Esophagus mucosa (tissue), 1 donor: ENCODE measurements at regions not wholly inside any gene's neighbourhood (a gene's known extent, or its start where the extent isn't known, plus 50 kb on each side); places are given as distances from the start of the nearest gene placed in this dataset.

Source experiments
- ATAC-seq: fragments of 200-7000 bp; cut with Tn5 transposase; one replicate; pipeline ENCODE4 v1.9.1; 2020
- donor health status: DM: yes; HTN: yes; CAD: no.

DNA sequence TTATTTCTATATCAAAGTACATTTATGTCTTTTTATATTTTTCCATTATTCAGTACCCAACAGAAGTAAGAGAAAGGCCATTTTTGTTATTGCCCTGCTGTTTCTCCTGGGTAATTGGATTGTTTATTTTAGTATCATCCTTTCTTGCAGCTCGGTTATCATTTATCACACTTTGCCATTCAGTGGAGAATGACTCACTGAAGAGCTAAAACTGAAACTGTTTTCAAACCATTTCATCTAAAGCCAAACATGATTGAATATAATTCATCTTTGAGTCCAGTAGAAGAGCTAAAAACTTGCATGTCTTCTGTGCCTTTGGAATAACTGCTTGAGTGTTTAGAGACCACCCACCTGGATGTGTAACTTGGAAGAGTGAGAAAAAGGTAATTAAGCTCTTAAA, 139.5 kb upstream of the PRDM9 start:
- ATAC-seq: no peak

DNA sequence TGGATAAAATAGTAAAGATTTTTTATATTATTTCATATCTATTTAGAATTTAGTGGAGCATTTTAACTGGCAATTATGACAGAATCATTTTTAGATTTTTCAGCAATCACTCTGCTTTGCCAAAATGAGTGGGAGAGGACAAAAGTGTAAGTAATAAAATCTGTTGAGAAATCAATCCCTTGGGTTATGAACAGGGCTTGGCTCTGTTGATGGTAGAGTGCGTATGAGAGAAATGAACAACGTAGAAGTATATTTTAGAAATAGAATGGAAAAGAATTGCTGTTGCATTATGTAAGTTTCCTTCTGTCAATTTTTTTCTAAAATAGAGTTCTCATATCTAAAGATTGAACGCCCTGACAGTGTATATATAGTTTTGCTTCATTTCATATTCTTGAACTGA, 154.1 kb upstream of the PRDM9 start:
- ATAC-seq: no peak

DNA sequence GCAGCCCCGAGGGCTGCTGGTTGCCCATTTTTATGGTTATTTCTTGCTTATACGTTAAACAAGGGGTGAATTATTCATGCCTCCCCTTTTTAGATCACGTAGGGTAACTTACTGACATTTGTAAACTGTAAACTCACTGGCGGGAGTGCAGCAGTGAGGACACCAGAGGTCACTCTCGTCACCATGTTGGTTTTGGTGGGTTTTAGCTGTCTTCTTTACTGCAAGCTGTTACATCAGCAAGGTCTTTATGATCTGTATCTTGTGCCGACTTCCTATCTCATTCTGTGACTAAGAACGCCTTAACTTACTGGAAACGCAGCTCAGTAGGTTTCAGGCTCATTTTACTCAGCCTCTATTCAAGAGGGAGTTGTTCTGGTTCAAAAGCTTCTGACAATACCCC, 155.0 kb upstream of the PRDM9 start:
- ATAC-seq: no peak

DNA sequence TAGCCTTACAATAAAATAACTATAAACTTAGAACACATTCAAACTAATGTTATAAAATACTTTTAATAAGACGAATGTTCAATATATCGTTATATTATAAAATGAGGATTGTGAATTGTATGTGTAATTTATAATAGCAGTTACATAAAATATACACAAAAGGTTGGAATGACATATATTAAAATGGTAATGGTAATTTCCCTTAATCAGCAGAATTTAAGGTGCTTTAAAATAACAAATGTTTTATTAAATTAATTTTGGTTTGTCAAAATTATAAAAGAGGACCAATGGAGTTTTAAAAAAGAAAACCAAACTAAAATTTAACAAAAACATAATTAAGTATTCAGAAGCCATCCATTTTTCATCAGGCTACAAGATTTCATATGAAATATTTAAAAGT, 164.3 kb upstream of the PRDM9 start:
- ATAC-seq: no peak

DNA sequence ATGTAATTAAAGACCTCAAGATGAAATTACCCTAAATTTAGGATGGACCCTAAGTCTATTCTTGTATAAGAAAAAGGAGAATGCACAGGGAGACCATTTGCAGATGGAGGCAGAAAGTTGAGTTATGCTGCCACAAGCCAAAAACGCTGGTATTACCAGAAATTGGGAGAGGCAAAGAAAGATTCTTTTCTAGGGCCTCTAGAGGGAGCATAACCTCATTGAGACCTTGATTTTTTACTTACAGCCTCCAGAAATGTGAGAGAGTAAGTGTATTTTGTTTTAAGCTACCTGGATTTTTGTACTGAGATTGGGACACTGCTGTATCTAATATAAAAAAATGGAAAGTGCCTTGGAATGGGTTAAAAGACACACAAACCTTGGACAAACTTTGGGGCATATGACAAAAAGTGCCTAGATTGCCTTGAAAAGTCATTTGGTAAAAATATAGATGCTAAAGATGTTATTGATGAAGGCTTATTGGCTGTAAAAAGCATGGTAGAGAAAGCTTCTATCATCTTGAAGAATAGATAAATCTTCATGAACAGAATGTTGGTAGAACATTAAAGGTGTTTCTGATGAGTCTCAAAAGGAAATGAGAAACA, 174.7 kb upstream of the PRDM9 start:
- ATAC-seq: no peak

DNA sequence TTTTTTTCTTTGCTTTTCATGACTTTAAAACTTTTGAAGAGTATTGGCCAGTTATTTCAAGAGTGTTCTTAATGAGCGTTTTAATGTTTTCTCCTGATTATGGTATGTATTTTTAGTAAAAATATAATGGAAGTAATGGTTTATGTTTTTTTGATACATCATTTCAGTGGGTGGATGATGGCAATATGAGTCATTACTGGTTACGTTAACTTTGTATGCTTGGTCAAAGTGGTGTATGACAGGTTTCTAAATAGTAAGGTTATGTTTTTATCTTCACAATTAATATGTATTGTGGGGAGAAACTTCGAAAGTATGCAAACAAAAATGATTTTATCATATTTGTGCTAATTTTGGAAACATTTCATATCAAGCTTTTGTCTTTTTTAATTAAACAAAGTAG, 176.7 kb upstream of the PRDM9 start:
- no peak for ATAC-seq

DNA sequence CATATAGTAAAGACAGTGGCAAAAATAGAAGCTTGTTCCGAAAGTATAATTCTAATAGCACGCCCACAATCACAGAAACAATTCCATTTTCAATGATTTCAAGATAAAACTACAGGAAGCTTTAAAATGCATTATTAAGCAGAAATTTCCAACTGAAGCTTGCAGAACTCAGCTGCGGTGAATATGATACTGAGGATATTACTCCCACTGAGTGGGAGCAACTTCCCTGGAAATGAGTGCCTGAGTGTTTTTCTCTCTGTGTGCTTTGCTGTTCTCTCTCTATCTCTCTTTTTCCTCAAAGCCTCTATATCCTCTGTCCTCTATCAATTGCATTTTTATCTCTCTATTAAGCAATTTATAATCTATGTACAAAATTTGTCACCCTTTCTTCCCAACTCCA, 187.5 kb upstream of the PRDM9 start:
- no peak for ATAC-seq

DNA sequence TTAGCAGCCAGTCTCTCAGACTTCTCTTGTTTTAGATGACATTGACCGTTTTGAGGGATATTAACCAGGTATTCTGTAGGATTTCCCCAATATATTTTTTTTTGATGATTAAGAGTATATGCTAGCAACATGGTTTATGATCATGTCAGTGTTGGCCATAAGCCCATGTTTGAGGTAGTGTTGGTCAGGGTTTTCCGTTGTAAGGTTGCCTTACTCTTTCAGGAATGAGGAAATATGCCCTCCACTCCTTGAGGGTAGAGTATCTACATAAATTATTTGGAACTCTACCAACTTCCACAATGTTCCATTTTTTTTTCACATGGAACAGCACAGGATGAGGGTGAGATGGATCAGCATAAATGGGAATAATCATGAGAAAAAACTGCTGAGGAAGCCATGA, 188.4 kb upstream of the PRDM9 start:
- ATAC-seq: no peak

DNA sequence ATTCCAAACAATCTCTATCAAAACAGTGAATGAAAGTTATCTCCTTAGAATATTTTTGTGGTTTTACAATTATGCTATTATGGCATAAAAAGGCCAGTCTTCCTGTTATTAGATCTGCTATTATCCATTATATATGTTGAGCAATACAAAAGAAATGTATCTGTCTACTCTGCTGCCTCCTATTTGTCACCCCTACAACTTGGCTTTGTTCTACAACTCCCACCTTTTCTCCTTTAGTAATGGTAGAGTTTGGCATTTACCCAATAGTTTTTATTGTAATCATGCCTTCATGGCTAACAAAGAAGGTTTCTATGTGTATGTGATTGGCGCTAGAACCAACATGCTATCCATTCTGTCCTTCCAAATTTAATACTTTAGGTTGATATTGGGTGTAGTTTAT, 189.2 kb upstream of the PRDM9 start:
- no peak for ATAC-seq

DNA sequence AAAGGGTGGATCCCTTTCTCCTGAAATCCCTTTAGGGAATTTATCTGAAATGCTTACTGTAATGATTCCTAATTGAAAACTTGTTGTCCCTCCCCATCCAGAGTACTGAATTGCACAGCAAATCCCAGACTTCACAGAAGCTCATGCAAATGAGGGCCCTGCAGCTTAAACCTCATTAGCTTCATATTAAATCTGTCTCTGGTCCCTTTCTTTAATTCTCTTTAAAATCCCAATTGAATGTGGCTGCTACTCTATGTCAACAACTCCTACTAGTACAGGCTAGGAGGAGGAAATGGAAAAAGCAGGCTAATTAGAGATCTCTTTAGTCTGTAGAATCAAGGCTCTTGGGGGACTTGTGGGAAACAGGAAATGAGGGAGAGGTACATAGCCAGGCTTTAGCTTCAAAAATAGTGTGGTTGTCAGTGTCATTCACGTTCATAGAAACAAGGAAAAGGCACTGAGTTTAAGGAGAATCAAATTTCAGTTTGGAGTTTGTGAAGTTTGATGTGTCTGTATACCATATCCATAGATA, 191.3 kb upstream of the PRDM9 start:
- no peak for ATAC-seq

DNA sequence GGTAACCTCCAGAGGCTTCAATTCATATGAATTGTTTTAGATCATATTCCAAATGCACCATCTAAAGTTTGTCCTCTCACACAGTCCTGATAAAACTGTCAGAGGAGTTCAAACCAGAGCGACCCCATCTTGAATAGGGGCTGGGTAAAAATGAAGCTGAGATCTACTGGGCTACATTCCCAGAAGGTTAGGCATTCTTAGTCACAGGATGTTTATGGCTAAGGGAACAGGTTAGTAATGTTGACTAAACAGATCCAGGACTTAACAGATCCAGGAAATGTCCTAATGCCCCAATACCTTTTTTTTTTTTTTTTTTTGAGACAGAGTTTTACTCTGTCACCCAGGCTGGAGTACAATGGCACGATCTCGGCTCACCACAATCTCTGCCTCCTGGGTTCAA, 192.6 kb upstream of the PRDM9 start:
- ATAC-seq: no peak

DNA sequence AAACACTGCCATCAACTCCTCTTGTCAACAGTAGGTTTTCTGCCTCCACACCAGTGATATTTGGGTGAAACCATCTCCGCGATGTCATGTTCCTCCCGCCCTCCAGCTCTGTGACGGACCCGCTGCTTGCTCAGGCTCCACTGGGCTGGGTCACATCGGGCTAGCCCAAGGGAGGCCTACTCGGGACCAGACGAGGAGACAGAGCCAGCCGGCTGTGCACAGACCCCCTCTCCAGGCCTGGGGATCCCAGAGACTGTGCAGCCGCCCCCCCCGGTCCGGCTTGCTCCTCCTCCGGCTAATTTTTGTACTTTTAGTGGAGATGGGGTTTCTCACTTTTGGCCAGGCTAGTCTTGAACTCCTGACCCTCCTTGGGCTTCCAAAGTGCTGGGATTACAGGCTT, 202.4 kb upstream of the PRDM9 start:
- ATAC-seq: no peak

DNA sequence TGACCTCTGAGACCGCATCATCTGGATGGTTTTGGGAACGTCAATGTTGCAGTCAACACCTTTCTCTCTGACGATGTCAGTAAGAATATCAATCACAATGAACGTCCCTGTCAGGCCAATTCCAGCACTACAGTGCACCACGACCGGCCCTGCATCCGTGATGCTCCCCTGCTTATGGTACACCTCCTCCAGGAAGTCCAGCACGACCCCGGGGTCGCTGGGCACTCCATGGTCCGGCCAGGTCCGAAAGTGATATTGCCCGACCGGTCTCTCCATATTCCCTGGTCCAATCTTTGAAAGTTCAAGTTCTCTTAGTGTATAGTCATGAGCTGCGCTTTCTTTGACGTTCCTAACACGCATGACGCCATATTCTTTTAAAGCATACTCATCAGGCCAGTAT, 203.6 kb upstream of the PRDM9 start:
- ATAC-seq: no peak

DNA sequence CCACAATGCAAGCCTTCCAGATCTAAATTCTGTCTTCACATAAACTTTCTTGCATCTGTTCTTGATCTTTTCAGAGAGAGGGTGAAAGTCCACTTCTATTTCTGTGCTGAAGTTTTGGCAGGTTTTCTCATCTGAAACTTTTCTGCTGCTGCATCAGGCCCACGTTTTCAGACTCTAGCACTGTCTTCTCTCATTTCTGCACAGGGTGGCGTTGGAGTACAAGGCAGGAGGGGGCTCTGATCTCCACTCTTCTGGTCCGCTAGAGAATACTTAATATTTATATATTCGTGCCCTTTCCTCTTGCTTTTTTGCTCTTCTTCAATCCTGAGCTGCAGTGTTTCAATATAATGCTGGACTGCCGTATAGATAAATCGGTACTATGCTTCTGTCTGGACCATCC, 204.0 kb upstream of the PRDM9 start:
- ATAC-seq: no peak

DNA sequence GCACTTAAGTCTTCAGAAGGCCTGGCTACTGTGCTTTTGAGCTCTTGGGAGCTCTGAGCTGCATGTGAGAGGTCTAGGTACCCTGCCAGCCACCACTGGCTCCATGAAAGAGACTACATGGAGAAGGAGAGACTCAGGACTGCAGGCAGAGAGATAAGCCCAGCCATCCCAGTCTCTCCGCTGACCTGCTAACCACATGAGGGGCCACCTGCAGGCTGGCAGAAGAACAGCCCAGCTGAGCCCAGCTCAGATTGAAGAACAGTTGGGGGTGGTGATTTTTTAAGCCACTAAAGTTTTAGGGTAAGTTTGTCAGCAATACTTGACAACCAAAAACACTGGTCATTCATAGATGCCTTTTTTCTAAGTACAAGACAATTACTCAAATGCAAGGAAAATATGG, 205.0 kb upstream of the PRDM9 start:
- no peak for ATAC-seq

DNA sequence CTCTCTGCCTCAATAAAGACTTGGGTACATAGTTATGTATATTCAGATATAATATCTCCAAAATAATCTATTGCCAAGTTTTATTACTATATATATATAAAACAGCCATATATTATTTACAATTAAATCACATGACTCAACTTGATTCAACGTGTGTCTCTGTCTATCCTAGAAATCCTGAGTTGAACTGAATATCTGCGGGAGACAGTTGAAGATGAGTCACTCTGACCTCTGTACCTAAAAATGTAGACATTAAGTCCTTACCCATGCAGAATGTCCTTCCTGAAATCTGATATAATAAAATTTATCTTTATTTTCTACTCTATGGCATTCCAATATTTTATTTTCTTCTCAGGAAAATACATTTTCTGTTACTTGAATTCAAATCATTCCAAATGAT, 218.2 kb upstream of the PRDM9 start:
- ATAC-seq: no peak

DNA sequence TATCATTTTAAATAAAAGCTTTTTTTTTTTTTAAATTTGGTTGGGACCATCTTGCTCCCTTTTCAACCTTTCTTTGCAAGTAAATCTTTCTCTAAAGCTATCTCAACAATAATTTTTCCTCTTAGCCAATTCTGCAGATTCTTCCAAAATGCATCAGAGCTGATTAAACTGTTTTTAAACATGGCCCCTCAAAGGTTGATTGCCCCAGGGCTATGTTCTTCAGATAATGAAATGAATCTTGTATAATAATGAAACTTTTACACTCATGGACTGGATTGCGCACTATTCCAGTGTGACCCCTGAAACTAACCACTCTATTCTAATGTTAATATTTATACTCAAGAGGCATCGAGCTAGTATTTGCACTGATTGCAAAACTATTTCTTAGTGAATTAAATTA, 222.8 kb upstream of the PRDM9 start:
- no peak for ATAC-seq

DNA sequence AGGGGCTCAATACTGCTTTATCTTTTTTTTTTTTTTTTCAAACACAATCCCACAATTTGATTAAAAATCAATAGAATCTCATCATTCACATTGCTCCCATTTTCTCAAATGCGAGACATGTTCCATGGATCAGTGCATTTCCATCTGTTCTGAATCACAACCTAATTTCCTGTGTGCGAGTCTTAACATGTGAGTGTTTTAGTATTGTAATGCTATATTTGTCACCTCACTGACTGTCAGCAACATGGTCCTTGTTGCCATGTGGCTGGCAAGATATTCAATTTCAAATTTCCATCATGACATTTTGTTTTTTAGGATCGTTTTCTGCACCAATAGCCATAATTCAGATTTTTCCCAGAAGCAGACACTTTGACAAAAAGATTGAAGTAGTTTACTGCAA, 233.2 kb upstream of the PRDM9 start:
- ATAC-seq: no peak

DNA sequence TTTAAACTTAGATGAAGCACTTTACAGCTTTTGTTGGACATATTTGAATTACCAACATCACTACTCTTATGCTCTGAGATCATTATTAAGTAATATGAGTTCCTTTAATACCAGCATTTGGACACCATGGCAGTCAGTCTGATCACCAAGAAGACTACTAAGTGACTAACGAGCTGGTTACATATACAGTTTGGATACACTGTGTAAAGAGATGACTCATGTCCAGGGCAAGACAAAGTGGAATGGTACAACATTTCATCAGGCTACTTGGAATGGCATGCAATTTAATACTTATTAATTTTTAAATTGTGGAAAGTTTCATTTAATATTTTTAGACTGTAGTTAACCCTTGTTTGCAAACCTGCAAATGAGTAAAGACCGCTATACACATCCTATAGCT, 237.4 kb upstream of the PRDM9 start:
- no peak for ATAC-seq

DNA sequence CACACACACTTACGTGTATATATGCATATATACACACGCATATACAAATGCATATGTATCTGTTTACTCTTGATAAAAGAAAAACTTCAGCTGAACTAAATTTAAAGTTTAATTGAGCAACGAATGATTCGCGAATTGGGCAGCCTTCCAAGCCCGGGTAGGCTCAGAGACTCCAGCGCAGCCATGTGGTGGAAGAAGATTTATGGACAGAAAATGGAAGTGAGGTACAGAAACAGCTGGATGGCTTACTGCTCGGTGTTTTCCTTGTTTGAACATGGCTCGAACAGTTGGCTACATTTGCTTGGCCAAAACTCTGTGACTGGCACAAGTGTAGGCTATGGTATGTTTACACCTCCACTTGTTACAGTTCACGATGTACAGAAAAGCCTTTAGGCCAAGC, 239.3 kb upstream of the PRDM9 start:
- ATAC-seq: no peak

DNA sequence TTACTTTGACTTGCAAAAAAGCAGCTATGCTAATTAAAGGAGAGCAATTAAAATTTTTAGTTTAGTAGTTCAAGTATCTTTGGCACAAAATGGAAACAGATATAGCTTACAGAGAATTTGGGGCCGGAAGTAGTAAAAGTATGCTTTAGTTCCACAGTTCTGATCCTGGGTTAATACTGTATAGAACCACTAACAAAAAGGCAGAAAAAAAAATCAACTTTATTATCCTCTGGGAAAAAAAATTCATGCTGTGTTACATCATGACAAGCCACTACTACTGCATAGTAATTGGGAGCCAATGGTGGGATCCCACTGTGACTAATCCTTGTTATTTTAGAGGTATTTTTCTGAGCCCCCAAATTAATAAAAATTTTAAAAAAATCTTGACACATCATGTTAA, 246.8 kb upstream of the PRDM9 start:
- ATAC-seq: no peak

DNA sequence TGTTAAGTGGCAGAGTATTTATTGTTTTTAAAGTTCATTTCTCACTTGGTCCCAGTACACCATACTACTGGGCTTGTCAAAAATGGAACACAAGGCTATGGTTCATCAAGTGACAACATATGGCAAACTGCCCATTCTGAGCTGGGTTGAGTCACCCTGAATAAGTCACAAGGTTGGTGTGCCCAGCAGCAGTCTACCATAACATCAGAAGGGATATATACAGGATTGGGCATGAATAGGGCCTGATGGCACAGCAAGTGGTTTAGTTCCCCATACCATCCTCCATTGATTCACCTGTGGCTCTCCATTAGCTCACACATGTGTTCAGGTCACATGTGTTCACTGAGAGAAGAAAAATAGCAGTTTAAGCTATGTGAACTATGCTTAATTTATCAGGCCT, 249.8 kb upstream of the PRDM9 start:
- ATAC-seq: peak; percentile 17

DNA sequence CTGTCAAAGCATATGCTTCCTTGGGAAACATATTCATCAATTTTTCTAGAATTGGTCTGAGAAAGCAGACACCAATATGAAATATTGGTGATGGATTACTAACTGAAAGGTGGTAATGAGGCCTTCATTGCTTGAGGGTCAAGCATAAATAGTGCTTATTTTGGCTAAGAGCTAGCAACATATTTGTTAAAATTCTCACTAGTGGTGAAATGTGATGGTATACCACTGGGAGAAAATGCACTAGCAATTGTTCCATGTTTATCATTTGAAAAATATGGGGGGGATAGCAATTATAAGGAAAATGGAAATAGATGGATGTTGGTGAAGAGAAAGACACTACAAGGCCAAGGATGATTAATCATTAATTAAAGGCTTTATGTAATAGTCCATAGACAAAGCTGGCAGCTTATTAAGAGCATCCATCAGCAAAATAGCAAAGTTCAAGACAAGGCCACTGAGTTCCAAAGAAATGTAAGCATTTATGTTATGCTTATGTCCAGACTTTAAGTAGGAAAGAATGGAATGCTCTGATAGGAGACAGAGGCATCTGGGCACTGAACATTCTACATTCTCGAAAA, 253.7 kb upstream of the PRDM9 start:
- no peak for ATAC-seq

DNA sequence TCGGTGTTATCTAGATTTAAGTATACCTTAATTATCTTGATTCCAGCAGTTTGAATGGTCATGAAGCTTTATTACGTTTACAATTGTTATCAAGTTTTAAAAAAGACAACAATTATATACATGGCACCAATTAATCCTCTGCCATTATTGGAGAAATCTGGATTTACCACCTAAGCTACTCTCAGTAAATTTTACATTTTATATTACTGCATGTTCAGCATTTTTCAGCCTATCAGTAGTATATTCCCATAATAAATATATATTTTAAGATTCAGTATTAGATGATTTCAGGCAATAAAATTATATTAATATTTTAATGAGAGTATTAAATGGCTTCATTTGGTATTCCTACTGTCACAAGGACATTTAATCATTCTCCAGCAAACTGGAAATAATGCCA, 264.5 kb upstream of the PRDM9 start:
- ATAC-seq: no peak

DNA sequence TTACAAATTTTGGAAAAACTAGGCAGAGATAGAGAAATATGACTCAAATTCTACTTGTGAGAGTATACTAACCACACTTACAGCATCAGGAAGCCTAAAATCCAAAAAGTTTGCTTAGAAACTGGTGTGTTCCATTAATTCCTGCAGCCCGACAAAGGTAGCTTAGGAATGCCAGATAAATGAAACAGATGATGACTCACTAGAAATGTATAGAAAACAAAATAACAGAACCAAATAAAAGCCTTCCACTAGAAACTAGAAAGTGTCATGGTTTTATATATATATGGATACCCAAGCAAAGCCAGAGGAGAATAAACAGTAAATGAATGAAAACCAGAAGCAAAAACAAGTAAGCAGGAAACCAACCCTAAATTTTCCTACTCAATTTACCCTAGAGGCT, 272.2 kb upstream of the PRDM9 start:
- no peak for ATAC-seq
